Glomerular endothelial cell (primary cell): ENCODE measurements at regions not wholly inside any gene's neighbourhood (a gene's known extent, or its start where the extent isn't known, plus 50 kb on each side); places are given as distances from the start of the nearest gene placed in this dataset.
"Not testable (repeated sequence)": the region's sequence is repeated elsewhere in the genome, so short reads cannot be mapped to it uniquely, and the experiment has no call there.

Source experiments
- DNase-seq: peaks from one replicate; pipeline ENCODE4 v3.0.0-alpha.2; 2011; ENCODE audit warnings: low read depth, low spot score; ENCODE audit errors: extremely low read depth

GRCh38 chr12:62196146-62196545, 64.1 kb upstream of the USP15 start:
- DNase-seq: no peak

- not testable (repeated sequence) for DNase-seq
Measured at GRCh38 chr12:62202861-62203260, 57.3 kb upstream of the USP15 start.

GRCh38 chr12:62205346-62205745, 54.9 kb upstream of the USP15 start:
- no peak for DNase-seq

GRCh38 chr12:62207248-62207647, 53.0 kb upstream of the USP15 start:
- DNase-seq: no peak
